ENCODE measurements at regions not wholly inside any gene's neighbourhood (a gene's known extent, or its start where the extent isn't known, plus 50 kb on each side); places are given as distances from the start of the nearest gene placed in this dataset.
"Not testable (repeated sequence)": the region's sequence is repeated elsewhere in the genome, so short reads cannot be mapped to it uniquely, and the experiment has no call there.

DNA sequence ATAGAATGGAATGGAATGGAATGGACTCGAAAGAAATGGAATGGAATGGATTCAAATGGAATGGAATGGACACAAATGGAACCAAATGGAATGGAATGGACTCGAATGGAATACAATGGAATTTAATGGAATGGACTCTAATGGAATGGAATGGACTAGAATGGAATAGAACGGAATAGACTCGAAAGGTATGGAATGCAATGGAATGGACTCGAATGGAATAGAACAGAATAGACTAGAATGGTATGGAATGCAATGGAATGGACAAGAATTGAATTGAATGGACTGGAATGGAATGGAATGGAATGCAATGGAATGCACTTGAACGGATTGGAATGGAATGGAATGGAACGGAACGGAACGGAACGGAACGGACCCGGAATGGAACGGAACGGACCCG is 101.7 kb upstream of the FBXO28 start:
- not testable (repeated sequence) for TF ChIP-seq POLR2A, CTCF (IDR thresholded peaks at IDR 0.05)
